HG02870 (cell line): ENCODE measurements at regions not wholly inside any gene's neighbourhood (a gene's known extent, or its start where the extent isn't known, plus 50 kb on each side); places are given as distances from the start of the nearest gene placed in this dataset.
"Not testable (repeated sequence)": the region's sequence is repeated elsewhere in the genome, so short reads cannot be mapped to it uniquely, and the experiment has no call there.

Source experiments
- ATAC-seq: cut with Tn5 transposase; IDR thresholded peaks from one replicate; pipeline ENCODE4 v1.9.1; 2021; ENCODE audit warnings: mild to moderate bottlenecking, moderate library complexity; ENCODE audit not compliant: unreplicated experiment

- not testable (repeated sequence) for ATAC-seq
Measured at GRCh38 chr7:86375602-86376001, 268.1 kb upstream of the GRM3 start.

- no peak for ATAC-seq
Measured at GRCh38 chr7:86372262-86372661, 271.4 kb upstream of the GRM3 start.

- ATAC-seq: no peak
Measured at GRCh38 chr7:86366946-86367345, 276.8 kb upstream of the GRM3 start.

- ATAC-seq: not testable (repeated sequence)
Measured at GRCh38 chr7:86340407-86340806, 303.3 kb upstream of the GRM3 start.

- no peak for ATAC-seq
Measured at GRCh38 chr7:86339051-86339450, 304.7 kb upstream of the GRM3 start.

GRCh38 chr7:86328801-86329433 is 314.8 kb upstream of the GRM3 start:
- ATAC-seq: no peak

GRCh38 chr7:86326847-86327246 is 316.9 kb upstream of the GRM3 start:
- ATAC-seq: no peak

GRCh38 chr7:86320889-86321288 is 322.8 kb upstream of the GRM3 start:
- no peak for ATAC-seq

- ATAC-seq: no peak
Measured at GRCh38 chr7:86320341-86320740, 323.4 kb upstream of the GRM3 start.

GRCh38 chr7:86313842-86314241 is 329.9 kb upstream of the GRM3 start:
- no peak for ATAC-seq

- no peak for ATAC-seq
Measured at GRCh38 chr7:86301301-86301700, 342.4 kb upstream of the GRM3 start.

GRCh38 chr7:86295526-86295925 is 348.2 kb upstream of the GRM3 start:
- ATAC-seq: no peak

GRCh38 chr7:86282014-86282682 is 361.6 kb upstream of the GRM3 start:
- no peak for ATAC-seq

GRCh38 chr7:86280150-86280549 is 363.6 kb upstream of the GRM3 start:
- ATAC-seq: no peak

GRCh38 chr7:86262781-86263180 is 380.9 kb upstream of the GRM3 start:
- no peak for ATAC-seq

- no peak for ATAC-seq
Measured at GRCh38 chr7:86257894-86258293, 385.8 kb upstream of the GRM3 start.

GRCh38 chr7:86252406-86252805 is 391.3 kb upstream of the GRM3 start:
- ATAC-seq: no peak

- no peak for ATAC-seq
Measured at GRCh38 chr7:86248977-86249376, 394.7 kb upstream of the GRM3 start.

- ATAC-seq: no peak
Measured at GRCh38 chr7:86243171-86243570, 400.5 kb upstream of the GRM3 start.

GRCh38 chr7:86226191-86226590 is 417.5 kb upstream of the GRM3 start:
- no peak for ATAC-seq

GRCh38 chr7:86222806-86223205 is 420.9 kb upstream of the GRM3 start:
- no peak for ATAC-seq

- no peak for ATAC-seq
Measured at GRCh38 chr7:86214734-86215133, 429.0 kb upstream of the GRM3 start.

- no peak for ATAC-seq
Measured at GRCh38 chr7:86212976-86213375, 430.7 kb upstream of the GRM3 start.
